Skeletal muscle tissue (tissue), 3 donors: ENCODE measurements at regions not wholly inside any gene's neighbourhood (a gene's known extent, or its start where the extent isn't known, plus 50 kb on each side); places are given as distances from the start of the nearest gene placed in this dataset.

Experiments used
- H3K27ac ChIP-seq: one replicate; pipeline ENCODE4 v1.7.0; 2013; ENCODE audit warnings: mild to moderate bottlenecking, low read depth, low read length, inconsistent platforms
- H3K27me3 ChIP-seq, 3 donors: one replicate each; pipeline ENCODE4 v1.7.0; 2013; ENCODE audit warnings: low read length in 3 of 3; ENCODE audit not compliant: control insufficient read depth in 3 of 3, insufficient read depth in 3 of 3
- H3K36me3 ChIP-seq, 3 donors: one replicate each; pipeline ENCODE4 v1.7.0; 2013; ENCODE audit warnings: low read length in 3 of 3; ENCODE audit not compliant: control insufficient read depth in 3 of 3, insufficient read depth in 3 of 3
- H3K4me1 ChIP-seq, 3 donors: one replicate each; pipeline ENCODE4 v1.7.0; 2013; ENCODE audit warnings: low read length in 3 of 3, mild to moderate bottlenecking in 3 of 3; ENCODE audit not compliant: control insufficient read depth in 3 of 3, insufficient read depth in 3 of 3
- H3K4me3 ChIP-seq, 3 donors: one replicate each; pipeline ENCODE4 v1.7.0; 2013; ENCODE audit warnings: low read length in 3 of 3
- H3K9ac ChIP-seq, 3 donors: one replicate each; pipeline ENCODE4 v1.7.0; 2013; ENCODE audit warnings: low read length in 3 of 3, mild to moderate bottlenecking in 3 of 3, moderate library complexity in 2 of 3, low read depth in 1 of 3
- H3K9me3 ChIP-seq, 3 donors: one replicate each; pipeline ENCODE4 v1.7.0; 2013; ENCODE audit warnings: low read length in 3 of 3; ENCODE audit not compliant: control insufficient read depth in 3 of 3
- donor health status: Osteomylitis.

- Histone ChIP-seq H3K4me1 (no peaks in the 10 kb centered on the region), H3K9ac (no peak overlapping the region), H3K36me3 (no peaks in the 10 kb centered on the region), H3K9me3 (no peaks in the 10 kb centered on the region), H3K27ac (no peak overlapping the region), H3K4me3 (no peak overlapping the region), H3K27me3 (no peaks in the 10 kb centered on the region)
Measured at GRCh38 chr3:148073721-148074456, 623.8 kb upstream of the AGTR1 start.

- Histone ChIP-seq H3K9me3 (no peaks in the 10 kb centered on the region), H3K27me3 (no peaks in the 10 kb centered on the region), H3K27ac (no peak overlapping the region), H3K36me3 (no peaks in the 10 kb centered on the region), H3K4me3 (no peak overlapping the region), H3K4me1 (no peaks in the 10 kb centered on the region), H3K9ac (no peak overlapping the region)
Measured at GRCh38 chr3:148074946-148075345, 622.8 kb upstream of the AGTR1 start.

GRCh38 chr3:148075771-148076716, 621.7 kb upstream of the AGTR1 start:
- H3K36me3 ChIP-seq: no peaks in the 10 kb centered on the region
- no peak overlapping the region for H3K4me3 ChIP-seq
- H3K4me1 ChIP-seq: no peaks in the 10 kb centered on the region
- no peak overlapping the region for H3K27ac ChIP-seq
- H3K27me3 ChIP-seq: no peaks in the 10 kb centered on the region
- no peak overlapping the region for H3K9ac ChIP-seq
- no peaks in the 10 kb centered on the region for H3K9me3 ChIP-seq

- Histone ChIP-seq H3K4me1 (no peaks in the 10 kb centered on the region), H3K9ac (no peak overlapping the region), H3K36me3 (no peaks in the 10 kb centered on the region), H3K27me3 (no peaks in the 10 kb centered on the region), H3K4me3 (no peak overlapping the region), H3K9me3 (no peaks in the 10 kb centered on the region), H3K27ac (no peak overlapping the region)
Measured at GRCh38 chr3:148077318-148077923, 620.3 kb upstream of the AGTR1 start.

- Histone ChIP-seq H3K4me3 (no peak overlapping the region), H3K4me1 (no peaks in the 10 kb centered on the region), H3K27me3 (no peaks in the 10 kb centered on the region), H3K36me3 (no peaks in the 10 kb centered on the region), H3K9ac (no peak overlapping the region), H3K9me3 (no peaks in the 10 kb centered on the region), H3K27ac (no peak overlapping the region)
Measured at GRCh38 chr3:148077965-148078364, 619.7 kb upstream of the AGTR1 start.

GRCh38 chr3:148078658-148079057, 619.0 kb upstream of the AGTR1 start:
- Histone ChIP-seq H3K27ac (no peak overlapping the region), H3K27me3 (no peaks in the 10 kb centered on the region), H3K9ac (no peak overlapping the region), H3K9me3 (no peaks in the 10 kb centered on the region), H3K4me3 (no peak overlapping the region), H3K36me3 (no peaks in the 10 kb centered on the region), H3K4me1 (no peaks in the 10 kb centered on the region)

GRCh38 chr3:148079370-148079769, 618.3 kb upstream of the AGTR1 start:
- Histone ChIP-seq H3K4me3 (no peak overlapping the region), H3K4me1 (no peaks in the 10 kb centered on the region), H3K36me3 (no peaks in the 10 kb centered on the region), H3K9me3 (no peaks in the 10 kb centered on the region), H3K27ac (no peak overlapping the region), H3K9ac (no peak overlapping the region), H3K27me3 (no peaks in the 10 kb centered on the region)

GRCh38 chr3:148081926-148082325, 615.8 kb upstream of the AGTR1 start:
- Histone ChIP-seq H3K27ac (no peak overlapping the region), H3K4me3 (no peak overlapping the region), H3K9me3 (no peaks in the 10 kb centered on the region), H3K9ac (no peak overlapping the region), H3K27me3 (no peaks in the 10 kb centered on the region), H3K36me3 (no peaks in the 10 kb centered on the region), H3K4me1 (no peaks in the 10 kb centered on the region)

- no peak overlapping the region for H3K27ac ChIP-seq
Measured at GRCh38 chr3:148082506-148083280, 615.0 kb upstream of the AGTR1 start.

More at GRCh38 chr3:148082506-148083280, 615.0 kb upstream of the AGTR1 start:
- Histone ChIP-seq H3K4me3 (no peak overlapping the region), H3K27me3 (no peaks in the 10 kb centered on the region), H3K9me3 (no peaks in the 10 kb centered on the region), H3K9ac (no peak overlapping the region), H3K36me3 (no peaks in the 10 kb centered on the region), H3K4me1 (no peaks in the 10 kb centered on the region)
